ENCODE measurements at regions not wholly inside any gene's neighbourhood (a gene's known extent, or its start where the extent isn't known, plus 50 kb on each side); places are given as distances from the start of the nearest gene placed in this dataset.

DNA sequence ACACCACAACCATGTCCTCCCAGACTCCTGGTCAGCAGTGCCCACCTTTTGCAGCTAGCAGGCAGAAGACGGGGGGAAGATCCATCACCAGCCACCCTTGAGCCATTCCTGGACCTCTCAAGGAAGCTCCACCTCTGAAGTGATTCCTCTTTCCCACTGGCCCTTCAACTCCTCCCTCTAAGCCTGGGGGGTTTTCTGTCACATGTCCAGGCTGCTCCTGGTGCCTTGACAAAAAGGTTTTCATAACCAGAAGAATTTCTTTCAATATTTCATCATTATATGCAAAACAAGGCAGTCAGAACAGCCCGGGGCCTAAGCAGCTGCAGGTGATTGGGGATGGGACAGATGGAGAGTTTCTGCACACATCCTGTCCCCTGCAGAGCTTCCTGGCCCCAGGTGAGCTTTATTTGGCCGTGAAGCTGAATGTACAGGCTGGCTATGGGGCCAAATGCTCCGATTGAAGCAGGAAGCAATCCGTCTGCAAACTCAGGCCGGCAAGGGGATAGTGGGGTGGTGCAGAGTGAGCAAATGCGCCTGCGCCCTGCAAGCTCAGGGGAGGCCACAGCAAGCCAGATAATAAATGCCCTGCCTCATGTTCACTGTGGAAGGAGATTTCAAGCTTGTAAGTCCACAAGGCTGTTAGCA lies 173.5 kb downstream of the C5orf15 start:
- DNase-seq, result no peak

DNA sequence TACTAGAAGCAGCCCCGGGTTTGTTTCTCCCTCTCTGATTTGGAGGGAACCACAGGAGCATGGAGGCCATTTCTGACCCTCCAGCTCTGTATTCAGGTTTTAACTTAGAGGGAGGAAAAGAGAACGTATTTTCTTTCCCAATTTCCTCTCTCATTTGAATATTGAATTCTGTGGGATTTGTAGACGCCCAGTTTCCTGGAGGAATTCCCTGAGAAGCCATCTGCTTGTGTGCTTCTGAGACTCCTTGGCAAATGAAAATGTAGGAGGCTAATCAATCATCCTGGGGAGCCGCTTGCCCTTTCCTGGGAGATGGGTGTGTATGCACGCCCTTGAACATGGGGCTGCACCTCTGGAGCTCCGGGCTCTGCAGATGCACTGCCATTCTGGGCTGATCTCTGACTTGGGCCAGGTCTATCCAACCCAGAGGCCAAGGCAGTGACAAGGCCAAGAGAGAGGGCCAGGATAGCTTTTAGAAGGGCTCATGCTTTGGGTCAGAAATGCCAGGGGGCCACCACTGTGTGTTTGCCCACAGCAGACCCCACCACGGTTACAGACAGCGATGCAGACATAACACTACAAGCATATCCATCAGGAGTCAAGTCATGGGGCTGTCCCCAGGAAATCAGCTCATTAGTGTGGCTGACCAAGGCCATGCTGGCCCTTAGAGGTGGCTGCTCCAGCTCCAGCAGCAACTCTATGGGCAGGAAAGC lies 174.5 kb downstream of the C5orf15 start:
- DNase-seq, result no peak

DNA sequence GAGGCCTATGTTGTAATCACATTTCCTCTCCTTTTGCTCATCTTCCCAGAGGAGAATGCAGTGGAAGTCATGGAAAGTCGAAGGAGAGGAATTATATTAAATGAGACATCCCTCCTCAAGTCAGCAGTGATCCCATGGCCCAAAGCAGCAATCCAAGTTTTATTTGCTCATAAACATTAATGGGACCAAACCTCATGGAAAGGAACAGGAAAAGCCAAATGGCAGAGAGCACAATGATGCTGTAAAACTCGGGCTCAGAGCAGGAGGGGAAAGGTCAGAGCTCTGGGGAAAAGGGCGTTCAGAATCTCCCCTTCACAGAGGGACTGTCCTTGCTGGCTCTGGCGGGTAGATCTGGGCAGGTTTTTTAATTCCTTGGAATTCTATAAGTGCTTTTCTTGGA lies 175.8 kb downstream of the C5orf15 start:
- DNase-seq, result no peak

DNA sequence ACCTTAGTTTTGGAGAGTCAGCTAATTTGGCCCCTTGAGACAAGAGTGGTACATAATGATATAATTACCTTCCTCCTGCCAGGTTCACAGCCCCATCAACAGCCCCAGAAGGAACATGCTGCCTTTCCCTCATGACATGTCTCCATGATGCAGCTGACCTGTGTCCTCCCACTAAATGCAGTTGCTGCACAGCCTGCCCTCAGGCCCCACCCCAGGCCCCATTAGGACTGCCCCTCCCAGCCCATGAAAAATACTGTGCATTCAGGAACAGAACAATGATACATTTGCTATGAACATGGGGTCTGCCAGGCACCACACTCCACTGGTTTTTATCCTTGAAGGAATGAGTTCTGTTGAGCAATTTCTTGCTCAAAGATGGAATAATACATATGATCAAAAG lies 176.4 kb downstream of the C5orf15 start:
- no peak for DNase-seq

DNA sequence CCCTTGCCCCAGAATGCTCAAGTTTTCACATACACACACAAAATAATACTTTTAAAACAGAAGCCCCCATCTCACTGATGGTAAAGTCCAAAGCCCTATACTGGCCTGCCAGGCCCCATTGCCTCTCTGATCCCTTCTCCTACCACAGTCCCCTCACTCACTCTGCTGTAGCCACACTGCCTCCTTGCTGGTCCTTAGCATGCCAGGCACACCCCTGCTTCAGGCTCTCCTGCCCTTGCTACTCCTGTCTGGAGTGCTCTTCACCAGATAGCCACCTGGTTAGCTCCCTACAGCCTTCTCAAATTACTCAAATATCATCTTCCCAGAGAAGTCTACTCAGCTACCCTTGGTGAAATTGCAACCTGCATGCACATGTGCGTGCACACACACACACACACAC lies 177.5 kb downstream of the C5orf15 start:
- DNase-seq, result no peak

DNA sequence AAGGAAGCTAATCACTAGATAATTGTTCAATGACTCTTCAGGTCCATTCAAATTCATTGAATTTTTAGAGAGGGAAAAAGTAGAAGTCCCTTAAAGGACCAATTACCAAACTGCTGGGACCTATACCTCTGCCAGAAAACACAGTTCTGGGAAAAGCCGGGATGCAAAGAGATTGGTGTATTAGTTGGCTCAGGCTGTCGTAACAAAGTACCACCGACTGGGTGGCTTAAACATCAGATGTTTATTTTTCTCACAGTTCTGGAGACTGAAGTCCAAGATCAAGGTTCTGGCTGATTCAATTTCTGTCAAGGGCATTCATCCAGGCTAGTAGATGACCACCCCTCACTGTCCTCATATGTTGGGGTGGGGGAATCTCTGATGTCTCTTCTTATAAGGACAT lies 177.1 kb upstream of the FSTL4 start:
- DNase-seq, result no peak

DNA sequence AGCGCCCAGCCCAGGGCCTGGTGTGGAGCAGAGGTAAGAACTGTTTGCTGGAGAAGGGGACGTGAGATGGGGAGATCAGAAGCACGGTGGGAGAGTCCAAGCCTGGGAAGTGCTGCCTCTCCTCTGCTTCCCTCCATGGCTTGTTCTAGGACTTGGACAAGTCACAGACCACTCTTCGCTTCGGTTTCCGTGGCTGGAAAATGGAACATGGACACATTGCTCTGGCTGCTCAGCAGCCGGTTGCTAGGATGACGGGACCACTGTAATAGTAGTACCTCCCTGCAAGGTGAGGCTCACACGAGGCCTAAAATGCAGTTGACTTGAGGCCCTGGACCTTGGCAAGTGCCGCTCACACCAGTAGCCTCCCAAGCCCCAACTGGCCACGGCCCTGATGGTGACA lies 175.8 kb upstream of the FSTL4 start:
- no peak for DNase-seq

DNA sequence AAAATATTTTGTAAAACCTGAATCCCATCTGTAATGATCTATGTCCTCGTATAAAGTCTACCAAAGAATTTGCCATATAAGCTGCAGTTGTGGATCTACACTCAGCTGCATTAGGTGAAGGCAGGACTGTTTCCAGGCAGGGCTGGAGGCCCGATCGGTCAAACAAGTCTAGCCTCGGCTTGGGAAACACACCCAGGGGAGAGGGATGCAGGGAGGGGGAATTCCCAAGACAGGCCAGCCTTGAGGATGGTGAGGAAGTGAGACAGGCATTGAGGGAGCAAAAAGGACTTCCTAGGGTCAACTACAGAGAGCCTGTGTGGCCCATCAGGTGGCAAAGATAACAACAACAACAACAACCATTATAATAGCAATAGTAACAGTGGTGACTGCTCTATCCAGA lies 174.1 kb upstream of the FSTL4 start:
- no peak for DNase-seq

DNA sequence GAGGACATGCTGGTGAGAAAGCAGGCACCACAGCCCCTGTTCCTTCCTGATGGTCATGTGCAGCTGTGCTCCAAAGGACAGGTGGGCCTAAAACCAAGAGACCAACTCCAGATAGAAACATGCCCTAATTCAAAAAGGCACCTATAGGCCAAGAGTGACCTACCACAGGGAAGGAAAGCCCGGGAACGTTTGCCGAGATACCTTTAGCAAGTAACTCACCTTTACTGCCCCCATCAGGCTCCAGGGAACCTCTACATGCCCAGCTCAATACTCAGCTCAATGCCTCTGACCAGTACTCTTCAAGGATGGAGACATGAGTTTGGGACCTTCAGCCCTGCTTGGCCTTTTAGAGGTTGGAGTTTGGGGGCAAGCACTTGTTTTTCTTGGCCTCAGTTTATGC lies 172.8 kb upstream of the FSTL4 start:
- no peak for DNase-seq

DNA sequence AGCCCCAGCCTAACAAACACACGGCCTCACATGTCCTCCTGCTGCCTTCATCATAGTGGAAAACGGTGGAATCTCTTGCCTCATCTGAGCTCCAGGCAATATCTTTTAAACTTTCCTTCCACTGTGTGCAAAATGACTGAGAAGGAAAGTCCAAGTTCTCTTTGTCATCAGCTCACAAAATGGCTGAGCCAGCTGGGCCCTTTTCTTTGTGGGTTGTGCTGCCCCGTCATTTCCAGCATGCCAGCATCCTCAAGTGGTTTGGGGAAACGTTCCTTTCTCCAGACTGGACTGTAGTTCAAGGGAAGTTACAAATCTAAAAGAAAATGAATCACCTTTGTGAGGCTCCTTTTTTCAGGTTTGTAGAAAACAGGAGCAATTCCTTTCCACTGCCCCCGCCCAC lies 171.1 kb upstream of the FSTL4 start:
- DNase-seq, result no peak

DNA sequence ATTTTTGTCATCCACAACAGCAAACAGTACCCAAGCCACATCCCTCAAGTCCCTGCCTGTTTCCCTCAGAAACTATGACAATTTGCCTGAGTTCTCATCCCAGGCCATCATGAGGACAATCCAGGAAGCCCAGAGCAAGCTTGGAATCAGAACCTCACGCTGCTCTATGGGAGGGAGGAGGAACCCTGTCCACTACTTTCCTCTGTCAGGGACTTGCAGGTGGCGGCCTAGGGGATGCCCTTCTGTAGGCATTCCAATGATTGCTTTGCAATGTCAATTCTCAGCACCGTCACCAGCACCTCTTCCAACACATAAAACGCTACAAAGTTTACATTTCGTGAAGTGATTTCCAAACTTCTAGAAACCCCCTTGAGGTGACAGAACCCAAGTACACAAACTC lies 170.4 kb upstream of the FSTL4 start:
- DNase-seq, result no peak

DNA sequence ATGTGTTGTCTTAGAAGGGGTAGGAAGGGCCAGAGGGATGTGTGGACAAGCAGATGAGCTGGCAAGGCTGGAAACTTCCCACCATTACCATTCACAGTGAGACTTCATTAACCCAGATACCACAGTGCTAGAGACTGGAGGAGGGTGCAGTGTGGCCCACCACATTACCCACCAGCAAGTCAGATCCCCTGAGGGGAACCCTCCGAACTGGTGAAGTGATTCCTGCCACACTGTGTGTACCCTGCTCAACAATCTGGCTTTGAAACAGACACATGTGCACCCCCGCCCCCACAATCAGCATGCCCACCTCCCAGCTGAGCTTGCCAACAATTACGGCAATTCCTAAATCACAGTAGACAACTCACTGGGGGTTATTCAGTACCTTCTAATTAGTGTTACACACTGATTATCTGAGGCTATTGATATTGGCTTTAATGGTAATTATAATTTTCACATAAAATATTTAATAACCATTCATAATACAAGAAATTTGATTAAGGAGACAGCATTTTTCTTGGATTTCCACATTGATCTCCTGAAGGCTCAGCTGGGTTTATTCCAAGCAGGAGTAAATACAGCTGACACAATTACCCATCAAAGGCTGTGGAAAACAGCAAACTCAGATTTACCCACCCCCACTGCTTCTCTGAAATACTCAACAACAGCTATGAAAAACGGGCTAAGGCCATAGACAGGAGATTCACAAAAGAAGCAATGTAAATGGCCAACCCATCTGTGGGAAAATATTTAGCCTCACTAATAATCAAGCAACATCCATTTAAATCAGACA lies 169.3 kb upstream of the FSTL4 start:
- no peak for DNase-seq

DNA sequence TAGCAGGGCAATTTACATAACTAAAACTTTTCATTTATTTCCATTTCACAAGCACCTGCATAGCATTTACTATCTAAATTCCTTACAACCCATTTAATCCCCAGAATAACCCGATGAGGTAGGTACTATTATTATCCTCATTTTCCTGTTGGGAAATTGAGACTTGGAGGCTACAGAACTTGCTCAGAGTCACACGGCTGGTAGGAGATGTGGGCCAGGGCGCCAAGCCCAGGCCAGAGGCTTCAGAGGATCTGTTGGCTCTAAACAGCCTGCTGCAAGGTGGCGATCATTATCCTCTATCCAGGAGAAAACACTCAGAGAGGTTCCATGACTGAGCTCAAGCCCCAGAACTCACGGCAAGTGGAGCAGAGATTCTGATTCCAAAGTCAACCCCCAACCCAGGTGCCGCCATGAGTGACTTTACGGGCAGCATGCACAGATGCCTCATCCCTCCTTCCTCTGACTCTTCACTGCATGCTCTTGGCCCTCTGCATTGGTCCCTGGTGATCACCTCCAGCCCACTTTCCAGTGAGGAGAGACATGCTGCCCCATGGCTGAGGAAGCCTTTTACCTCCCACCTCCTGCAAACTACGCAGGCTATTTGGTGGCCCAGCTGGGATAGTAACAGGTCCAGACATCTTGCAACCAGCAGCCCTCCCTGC lies 168.4 kb upstream of the FSTL4 start:
- DNase-seq, result no peak

DNA sequence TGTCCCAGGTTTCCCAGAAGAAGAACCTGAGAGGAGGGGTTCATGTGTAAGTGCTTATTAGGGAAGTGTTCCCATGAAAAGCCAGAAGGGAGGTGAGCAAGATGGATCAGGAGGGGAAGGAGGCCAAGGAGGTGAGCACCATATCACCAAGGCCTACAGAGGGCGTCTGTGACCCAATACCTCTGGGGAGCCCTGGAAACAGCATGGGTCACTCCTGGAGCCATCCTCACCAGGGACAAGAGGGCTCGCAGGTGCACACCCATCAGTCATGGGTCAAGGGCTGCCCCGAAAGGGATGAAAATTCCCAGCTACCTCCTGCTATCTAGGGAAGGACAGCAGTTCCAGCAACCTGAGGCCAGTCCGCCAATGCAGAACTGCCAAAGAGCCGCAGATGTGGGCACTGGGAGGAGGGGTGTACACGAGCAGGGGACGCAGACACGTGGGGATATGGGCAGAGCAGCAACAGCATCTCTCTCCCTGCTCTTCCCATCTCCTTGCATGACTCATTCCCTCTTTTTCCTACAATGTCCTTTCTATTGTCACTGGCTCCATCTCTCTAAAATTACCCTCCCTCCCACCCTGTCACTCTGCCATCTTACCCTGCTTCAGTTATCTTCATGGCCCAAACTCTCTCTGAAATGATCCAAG lies 167.6 kb upstream of the FSTL4 start:
- DNase-seq, result no peak

DNA sequence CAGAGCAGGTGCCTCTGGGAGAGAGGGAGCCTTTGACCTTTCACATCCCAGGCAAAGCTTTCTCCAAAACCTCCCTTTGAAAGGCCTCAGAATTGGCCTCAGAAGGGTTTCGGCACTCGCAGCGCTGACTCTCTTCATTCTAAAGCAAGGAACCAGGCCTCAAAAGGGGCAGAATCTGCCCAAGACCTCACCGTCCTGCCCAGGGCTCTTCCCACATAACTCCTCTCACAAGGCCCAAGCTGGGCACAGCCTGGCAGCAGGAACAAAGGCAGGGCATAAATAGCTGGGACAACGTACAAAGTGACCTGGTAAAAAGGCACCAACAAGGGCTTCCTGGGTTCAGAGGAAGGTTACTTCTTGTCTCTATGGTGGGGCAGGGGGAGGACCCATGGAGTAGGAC lies 166.3 kb upstream of the FSTL4 start:
- no peak for DNase-seq

DNA sequence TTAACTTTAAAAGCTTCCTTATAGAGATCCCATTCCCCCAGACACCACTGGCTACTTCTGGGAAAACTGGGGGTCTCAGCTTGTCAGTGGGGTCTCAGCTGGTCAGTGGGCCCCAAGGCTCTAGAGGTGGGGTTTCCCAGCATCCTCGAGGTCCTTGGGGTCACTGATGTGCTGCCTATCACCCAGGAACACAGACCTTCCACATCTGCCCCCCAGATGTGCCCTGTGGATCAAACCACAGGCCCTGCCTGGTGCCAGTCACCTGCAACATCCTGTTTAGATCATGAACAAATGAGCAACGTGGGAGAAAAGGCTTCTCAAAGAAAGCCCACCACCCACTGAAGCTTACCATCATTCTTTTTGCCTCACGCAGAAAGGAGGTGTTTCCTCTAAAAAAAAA lies 165.6 kb upstream of the FSTL4 start:
- no peak for DNase-seq

DNA sequence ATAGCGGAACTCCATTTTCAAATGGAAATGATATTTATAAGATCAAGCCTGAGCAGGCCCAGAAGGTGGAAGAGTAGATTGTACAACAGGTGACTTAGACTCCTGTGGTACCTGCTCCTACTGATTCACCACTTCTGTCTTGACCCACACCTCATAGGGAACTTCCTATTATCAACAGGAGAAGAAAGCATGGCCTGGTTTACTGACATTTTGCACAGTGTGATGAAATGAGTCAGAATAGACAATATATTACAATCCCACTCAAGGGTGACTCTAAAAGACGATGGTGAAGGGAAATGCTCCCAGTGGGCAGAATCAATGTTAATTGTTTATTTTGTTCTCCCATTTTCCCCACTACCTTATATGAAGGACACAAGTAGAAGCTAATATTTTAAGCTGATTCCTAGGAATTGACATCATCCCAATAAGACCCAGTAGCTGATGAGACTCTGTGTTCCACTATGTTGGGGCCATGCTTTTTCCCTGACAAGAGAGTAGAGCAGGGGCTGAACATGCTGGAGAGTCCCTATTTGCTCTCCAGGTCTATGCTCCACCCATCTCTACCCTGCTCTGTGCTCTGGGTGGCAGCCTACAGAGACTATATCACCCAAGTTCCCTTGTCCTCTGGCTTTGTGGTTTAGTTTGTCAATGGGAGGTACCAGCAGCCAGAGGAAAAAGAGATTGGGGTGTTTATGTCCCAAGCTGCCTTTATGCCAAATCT lies 163.4 kb upstream of the FSTL4 start:
- DNase-seq, result no peak

DNA sequence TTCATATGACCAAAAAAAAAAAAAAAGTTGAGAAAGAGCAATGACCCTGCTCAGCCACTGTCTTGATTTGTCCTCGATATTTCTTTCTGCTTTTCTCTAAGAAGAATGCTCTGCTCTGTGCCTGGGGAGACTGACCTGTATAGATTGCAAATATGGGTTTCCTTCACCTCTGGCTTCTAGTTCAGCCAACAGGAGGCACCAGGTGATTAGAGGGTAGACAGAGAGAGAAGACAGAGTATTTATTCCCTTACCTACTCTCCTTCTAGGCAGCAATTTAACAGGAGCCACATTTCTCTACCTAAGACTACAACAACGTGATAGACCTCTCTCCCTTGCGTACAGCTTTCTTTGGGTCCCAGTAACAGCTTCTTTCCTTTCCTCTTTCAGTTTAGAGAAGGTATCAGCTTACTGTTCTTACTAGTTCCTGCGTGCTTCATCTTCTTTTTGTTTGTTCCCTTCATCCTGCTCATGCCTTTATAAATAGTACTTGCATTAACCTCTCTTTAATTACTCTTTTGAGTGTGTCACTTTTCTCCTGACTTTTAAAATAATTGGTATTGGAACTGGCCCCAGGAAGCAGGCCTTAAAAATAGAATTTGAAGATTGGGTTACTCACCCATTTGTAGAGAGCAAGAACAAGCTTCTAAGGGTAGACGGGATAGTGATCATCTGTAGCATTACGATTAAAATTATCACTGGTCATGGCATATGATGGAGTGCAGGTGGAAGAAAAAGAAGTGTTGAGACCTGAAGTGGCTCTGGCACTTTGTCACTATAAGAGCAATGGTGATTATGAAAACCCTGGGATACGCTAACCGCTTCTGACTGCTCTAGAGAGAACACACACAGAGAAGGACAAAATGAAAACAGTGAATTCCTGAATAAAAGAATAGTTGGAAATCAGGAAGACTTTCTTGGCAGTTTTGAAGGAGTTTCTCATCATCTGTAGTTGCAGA lies 161.2 kb upstream of the FSTL4 start:
- DNase-seq, result no peak

DNA sequence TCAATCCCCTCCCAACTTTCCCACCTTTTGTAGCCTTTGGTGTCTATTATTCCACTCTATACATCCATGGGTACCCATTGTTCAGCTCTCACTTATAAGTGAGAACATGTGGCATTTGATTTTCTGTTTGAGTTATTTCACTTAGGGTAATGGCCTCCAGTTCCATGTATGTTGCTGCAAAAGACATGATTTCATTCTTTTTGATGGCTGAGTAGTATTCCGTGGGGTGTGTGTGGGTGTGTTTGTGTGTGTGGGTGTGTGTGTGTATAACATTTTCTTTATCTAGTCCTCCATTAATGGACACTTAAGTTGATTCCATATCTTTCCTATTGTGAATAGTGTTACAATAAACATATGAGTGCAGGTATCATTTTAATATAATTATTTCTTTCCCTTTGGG lies 157.5 kb upstream of the FSTL4 start:
- DNase-seq, result no peak

DNA sequence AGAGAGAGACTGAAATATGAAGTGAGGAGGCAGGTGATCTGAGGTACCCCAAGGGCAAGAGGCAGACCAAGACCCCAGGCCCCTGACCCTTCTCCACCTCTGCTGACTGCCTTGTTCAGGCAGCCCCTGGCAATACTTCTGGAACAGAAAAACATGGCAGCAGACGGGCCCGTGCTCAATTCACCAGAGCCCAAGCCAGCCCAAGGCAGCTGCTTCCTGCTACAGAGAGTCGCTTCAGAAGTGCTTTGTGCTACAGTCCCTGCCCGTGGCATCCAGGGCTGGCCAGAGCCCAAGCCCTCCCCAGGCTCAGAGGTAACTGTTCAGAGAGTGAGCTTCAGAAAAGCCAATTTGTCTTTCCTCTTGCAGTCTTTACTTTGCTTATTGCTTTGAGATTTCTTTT lies 151.4 kb upstream of the FSTL4 start:
- DNase-seq, result no peak

DNA sequence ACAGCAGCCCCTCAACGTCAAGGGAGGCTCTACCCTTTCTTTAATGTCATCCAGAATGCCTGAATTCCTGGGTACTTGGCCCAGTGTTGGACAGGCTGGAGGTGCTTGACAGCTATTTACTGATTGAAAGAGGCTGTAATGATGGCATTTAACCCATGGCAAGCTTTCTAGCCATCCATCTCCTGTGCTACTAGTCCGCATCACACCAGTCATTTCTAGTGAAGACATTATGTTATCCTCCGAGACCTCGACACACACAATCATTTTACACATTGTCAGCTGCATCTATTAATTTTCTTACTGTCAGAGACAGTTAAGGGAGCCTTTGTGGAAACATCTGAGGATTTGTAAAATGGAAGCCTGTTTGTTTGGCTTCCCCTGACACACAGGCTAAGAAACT lies 149.3 kb upstream of the FSTL4 start:
- no peak for DNase-seq

Measured in HCEC 1CT (cell line).